NCI-H2196 (cell line): ENCODE measurements at regions not wholly inside any gene's neighbourhood (a gene's known extent, or its start where the extent isn't known, plus 50 kb on each side); places are given as distances from the start of the nearest gene placed in this dataset.
"Not testable (repeated sequence)": the region's sequence is repeated elsewhere in the genome, so short reads cannot be mapped to it uniquely, and the experiment has no call there.

ENCODE experiments used
- DNase-seq: peaks from one replicate; lab custom pipeline; 2025; ENCODE audit not compliant: unreplicated experiment; lab: John Stamatoyannopoulos, UW

GRCh38 chr4:160284516-160284915 lies 1181.6 kb downstream of the RAPGEF2 start:
- DNase-seq, result no peak

- no peak for DNase-seq
Observed at GRCh38 chr4:160286051-160286450, 1183.2 kb downstream of the RAPGEF2 start.

GRCh38 chr4:160296476-160296875 lies 1193.6 kb downstream of the RAPGEF2 start:
- DNase-seq, result no peak

GRCh38 chr4:160299177-160299576 lies 1196.3 kb downstream of the RAPGEF2 start:
- DNase-seq, result no peak

GRCh38 chr4:160299608-160300007 lies 1196.7 kb downstream of the RAPGEF2 start:
- no peak for DNase-seq

DNA sequence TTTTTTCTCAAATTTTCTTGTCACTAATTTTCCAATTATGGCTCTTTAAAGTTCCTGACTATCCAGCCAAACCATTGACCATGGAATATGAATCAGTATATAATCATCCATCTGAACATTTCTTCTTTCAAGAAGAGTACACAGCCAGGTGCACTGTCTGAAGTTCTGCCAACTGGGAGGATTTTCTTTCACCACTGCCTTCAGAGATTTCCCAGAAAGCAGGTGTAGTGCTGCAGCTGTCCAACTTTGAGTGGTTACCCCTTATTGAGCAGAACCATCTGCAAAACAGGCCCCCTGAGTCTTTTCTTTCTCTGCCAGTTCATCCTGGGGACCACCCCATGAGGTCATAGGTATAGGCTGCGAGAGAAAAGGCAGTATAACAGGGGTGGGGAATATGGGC lies 1213.2 kb downstream of the RAPGEF2 start:
- DNase-seq, result no peak

GRCh38 chr4:160318567-160319220 lies 1215.8 kb downstream of the RAPGEF2 start:
- no peak for DNase-seq

DNA sequence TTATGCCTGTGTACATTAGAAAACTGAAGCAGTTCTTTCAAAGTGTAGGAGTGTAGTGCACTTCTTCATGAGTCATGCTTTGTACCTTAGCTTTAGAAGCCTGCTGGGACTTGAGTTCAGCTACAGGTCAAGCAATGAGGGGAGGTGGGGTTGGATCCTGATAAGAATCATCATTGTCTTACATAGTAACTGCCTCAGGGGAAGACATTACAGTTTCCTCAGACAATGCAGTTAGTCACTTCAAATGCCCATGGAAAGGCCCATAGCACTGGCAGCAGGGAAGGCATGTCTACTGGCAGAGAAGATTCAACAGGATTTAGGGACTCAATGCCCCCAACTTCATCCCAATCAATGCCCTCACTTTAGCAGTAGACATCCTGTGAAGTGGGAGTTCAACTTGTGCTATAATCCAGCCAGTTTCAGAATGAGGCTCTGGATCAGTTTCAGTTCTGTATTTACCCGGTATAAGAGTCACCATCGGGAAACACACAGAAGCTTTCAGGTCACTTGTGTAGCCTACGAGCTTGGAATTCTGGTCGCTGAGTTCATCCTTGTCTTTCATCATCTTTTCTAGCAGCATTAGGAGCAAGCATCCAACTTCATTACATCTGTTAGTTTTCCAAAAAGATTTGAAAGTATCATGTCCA lies 1216.5 kb downstream of the RAPGEF2 start:
- no peak for DNase-seq

DNA sequence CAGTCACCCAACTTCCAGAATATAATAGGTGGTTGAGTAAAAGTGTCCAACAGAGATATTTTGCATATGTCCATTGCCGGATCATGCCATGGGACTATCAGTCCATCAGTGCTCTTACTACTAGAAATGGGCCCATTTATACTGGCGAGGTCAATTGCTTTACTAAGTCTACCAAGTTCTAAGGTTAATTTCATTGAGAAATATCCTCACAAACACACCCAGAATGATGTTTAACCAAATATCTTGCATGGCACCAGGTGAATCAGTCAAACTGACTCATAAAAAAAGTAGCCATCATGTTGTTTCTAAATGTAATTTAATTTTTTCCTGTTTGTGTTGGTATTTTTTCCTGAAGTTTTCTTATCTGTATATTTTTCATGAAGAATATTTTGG lies 1217.0 kb downstream of the RAPGEF2 start:
- no peak for DNase-seq

DNA sequence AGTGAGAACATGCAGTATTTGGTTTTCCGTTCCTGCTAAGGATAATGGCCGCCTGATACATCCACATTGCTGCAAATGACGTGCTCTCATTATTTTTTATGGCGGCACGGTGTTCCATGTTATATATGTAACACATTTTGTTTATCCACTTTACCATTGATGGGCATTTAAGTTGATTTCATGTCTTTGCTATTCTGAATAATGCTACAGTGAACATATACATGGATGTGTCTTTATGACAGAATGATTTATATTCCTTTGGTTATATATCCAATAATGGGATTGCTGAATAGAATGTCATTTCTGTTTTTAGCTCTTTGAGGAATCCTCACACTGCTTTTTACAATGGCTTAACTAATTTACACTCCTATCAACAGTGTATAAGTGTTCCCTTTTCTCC lies 1223.2 kb downstream of the RAPGEF2 start:
- no peak for DNase-seq

DNA sequence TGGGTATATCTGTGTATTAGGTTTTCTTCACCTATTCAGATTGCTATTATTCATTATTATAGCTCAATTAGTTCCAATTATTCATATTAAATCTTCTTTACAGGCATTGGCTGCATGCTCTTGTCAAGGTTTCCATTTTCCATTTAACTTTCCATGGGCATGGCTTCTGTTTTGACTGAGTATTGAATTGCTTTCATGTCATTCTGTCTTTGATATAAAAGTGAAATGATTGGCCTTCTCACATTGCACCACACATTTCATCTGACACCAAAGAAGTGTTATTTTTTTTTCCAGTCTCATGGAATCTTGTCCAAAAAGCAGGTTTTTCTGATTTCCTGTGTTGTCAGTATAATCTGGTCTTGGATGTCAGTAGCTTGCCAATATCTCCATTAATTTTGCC lies 1244.3 kb downstream of the RAPGEF2 start:
- no peak for DNase-seq

DNA sequence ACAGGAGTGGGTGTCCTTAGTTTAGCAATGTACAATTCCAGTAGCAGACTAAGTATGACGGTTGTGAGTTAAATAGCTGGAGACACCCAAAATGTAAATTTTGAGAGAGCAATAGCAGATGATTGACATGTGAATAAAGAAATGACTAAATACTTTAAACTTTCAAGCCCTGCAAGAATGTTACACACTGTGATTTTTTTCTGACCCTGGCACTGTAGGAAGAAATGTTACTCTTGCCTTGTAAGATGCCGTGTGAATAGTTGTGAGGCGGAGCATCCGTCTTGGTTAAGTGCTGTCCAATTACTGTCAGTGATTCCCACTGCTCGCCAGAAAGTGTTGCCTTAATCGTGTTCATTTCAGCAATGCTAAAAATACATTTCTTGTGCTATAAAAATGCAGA lies 1248.1 kb downstream of the RAPGEF2 start:
- no peak for DNase-seq

GRCh38 chr4:160352637-160353036 lies 1249.8 kb downstream of the RAPGEF2 start:
- no peak for DNase-seq

GRCh38 chr4:160353548-160353947 lies 1250.7 kb downstream of the RAPGEF2 start:
- DNase-seq, result no peak

DNA sequence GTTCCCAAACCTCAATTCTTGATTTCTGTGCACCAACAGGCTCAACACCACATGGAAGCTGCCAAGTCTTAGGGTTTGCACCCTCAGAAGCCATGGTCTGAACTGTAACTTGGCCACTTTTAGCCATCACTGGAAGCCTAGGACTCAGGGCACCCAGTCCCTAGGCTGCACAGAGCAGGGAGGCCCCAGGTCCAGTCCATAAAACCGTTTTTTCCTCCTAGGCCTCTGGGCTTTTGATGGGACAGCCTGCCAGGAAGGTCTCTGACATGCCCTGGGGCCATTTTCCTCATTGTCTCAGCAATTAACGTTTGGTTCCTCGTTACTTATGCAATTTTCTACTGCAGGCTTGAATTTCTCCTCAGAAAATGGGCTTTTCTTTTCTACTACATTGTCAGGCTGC lies 1259.6 kb downstream of the RAPGEF2 start:
- DNase-seq, result no peak

DNA sequence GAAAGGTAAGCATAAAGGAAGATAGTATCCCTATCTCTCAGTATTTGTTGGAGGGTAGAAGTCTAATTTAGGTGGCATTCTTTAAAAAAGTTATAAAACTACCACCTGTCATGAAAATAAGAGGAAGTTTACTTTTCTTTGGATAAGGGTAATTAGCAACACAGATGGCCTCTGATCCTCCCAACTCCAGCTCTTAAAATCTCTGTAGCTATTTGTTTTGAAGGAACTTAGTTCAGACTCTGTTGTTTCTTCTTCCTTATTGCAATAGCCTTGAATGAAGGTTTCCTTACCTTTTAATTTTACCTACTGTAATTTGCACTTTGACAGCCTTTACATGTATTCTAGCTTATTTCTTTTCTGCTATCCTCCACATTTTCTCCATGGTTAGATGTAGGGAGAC lies 1261.3 kb downstream of the RAPGEF2 start:
- no peak for DNase-seq

DNA sequence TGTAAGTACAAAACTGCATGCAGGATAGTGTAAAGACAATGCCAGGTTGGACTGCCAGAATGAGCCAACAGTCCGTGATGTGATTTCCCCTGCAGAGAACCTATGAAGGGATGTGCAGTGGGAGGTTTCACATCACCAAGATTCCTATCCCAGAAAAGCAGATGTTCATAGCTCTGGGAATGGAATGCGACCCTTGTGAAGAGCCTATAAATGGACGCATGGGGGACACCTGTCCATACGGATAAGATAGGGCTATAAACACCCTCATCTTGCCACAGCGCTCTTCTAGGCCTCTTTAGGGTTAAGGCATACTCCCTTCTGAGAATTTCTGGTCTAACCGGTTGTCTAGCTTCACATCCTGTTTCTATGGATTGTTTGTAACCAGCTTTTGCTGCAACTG lies 1261.8 kb downstream of the RAPGEF2 start:
- DNase-seq, result not testable (repeated sequence)

- not testable (repeated sequence) for DNase-seq
Observed at GRCh38 chr4:160365383-160365782, 1262.5 kb downstream of the RAPGEF2 start.

DNA sequence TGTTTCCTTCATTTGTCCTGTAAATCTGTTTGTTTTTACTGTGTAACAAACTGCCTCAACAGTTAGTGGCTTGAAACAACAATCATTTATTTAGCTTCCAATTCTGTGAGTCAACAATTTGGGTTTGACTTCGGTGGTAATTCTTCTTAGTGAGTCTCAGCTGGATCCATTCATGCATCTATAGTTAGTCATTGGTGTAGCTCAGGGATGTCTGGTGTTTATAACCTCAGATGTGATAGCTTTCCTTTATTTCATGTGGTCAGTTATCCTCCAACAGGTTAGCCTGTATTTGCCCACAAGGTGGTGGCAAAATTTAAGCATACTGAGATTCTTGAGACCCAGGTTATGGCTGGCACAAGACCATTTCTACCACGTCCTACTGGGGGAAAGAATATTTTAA lies 1267.2 kb downstream of the RAPGEF2 start:
- DNase-seq, result no peak

- no peak for DNase-seq
Observed at GRCh38 chr4:160371446-160371845, 1268.6 kb downstream of the RAPGEF2 start.

GRCh38 chr4:160372390-160372789 lies 1269.5 kb downstream of the RAPGEF2 start:
- DNase-seq, result no peak

DNA sequence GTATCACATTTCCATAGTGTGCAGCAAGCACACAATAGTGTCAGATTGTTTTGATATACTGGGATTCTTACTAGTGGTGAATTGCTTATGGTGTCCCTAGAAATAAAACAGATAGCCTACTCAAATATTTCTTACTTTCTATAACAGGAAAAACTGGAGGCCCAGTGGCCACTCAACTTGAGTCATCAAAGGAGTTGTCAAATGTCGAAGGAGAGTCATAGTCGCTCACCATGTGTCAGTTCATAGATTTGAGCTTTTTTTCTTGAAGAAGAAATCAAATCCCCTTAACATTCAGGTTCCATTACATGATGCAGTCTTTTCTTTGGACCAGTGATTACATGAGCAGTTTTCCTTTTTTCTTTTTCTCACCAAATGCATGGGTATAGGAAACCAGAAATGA lies 1271.0 kb downstream of the RAPGEF2 start:
- no peak for DNase-seq
